Colon (tissue), 2 donors: ENCODE measurements at regions not wholly inside any gene's neighbourhood (a gene's known extent, or its start where the extent isn't known, plus 50 kb on each side); places are given as distances from the start of the nearest gene placed in this dataset.
A peak's percentile ranks its signal among the peaks of the same experiment; 100 is the strongest.
"Not testable (repeated sequence)": the region's sequence is repeated elsewhere in the genome, so short reads cannot be mapped to it uniquely, and the experiment has no call there.

ENCODE experiments used
- FAIRE-seq: peaks from 2 replicates; lab custom pipeline; 2012; peaks lifted over from hg19 to GRCh38; lab: Jason Lieb, UNC
- donor health status: control.
- donor health status: control.

- no peak for FAIRE-seq
These were observed 144.4 kb upstream of the ATXN7L3B start for GRCh38 chr12:74393272-74393671.

GRCh38 chr12:74394647-74395046 lies 143.0 kb upstream of the ATXN7L3B start:
- FAIRE-seq: no peak

DNA sequence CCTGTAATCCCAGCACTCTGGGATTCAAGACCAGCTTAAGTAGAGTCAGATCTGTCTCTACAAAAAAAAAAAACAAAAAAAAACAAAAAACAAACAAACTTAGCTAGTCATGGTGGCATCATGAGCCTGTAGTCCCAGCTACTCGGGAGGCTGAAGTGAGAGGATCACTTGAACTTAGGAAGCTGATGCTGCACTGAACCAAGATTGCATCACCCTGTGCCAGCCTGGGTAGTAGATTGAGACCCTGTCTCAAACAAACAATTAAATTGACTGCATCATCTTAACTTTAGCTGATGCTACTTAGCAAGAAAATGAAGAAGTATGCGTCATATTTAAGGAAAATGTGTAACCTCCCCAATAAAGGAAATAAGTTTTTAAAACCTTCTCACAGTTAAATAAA lies 136.6 kb upstream of the ATXN7L3B start:
- no peak for FAIRE-seq

DNA sequence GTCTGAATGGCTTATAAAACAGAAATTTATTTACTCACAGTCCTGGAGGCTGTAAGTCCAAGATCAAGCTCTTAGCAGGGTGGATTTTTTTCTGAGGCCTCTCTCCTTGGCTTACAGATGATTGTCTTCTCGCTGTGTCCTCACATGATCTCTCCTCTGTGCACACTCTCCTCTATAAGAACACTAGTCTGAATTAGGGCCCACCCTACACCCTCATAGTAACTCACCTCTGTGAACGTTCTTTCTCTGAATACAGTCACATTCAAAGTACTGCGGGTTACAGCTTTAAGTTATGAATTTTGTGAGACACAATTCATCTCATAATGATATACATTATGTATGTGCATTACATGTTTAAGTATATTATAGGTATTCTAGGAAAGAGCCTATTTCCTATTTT lies 135.7 kb upstream of the ATXN7L3B start:
- FAIRE-seq: no peak

DNA sequence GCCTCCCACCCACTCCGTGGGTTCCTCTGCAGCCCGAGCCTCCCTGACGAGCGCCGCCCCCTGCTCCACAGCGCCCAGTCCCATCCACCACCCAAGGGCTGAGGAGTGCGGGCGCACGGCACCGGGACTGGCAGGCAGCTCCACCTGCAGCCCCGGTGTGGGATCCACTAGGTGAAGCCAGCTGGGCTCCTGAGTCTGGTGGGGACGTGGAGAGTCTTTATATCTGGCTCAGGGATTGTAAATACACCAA lies 134.5 kb upstream of the ATXN7L3B start:
- not testable (repeated sequence) for FAIRE-seq

- no peak for FAIRE-seq
These were observed 129.0 kb upstream of the ATXN7L3B start for GRCh38 chr12:74408601-74409166.

DNA sequence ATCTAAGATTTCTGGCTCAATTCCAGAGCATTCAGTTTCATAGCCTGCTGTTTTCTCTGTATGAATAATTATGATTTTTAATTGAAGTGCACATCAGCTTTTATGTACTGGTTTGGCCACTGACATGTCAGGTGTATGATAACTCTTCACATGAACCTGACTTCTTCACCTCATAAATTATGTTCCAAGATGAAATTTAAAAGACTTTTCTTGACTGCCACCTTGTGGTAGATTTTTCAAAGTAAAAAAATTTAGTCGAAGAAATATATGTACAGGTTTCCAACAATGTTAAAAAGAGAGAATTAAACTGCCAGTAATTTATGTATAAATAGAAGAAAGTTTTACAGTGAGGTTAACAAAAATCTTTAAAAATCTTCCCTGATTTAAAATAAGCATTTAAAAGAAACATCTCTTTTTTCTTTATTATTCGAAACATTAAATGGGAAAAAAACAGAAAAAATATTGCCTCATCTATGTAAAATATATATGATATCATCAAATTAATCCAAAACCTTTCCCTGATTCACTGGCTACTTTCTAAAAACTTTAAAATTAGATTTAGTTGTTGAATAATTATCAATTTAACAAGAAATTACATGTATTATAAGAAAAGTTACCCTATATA lies 124.9 kb upstream of the ATXN7L3B start:
- FAIRE-seq: peak; percentile 77

DNA sequence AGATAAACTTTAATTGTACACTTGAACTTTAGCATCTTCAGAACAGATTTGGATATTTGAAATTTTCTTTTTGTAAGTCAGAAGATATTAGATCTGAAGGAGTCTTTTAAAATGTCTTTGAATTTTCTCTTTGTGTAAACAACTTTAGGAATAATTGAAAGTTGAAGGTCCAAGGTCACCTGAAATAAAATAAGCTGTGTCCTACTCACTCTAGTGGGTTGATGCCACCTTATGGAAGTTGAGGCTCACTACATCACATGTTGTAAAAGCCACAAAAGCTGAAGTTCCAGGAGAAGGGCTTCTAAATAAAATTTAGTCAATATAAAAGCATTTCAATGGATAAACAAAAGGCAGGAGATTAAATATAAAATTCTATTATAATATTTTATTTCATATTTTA lies 122.0 kb upstream of the ATXN7L3B start:
- FAIRE-seq: no peak

- no peak for FAIRE-seq
These were observed 119.1 kb upstream of the ATXN7L3B start for GRCh38 chr12:74418573-74418972.

GRCh38 chr12:74424778-74425177 lies 112.9 kb upstream of the ATXN7L3B start:
- FAIRE-seq: no peak

DNA sequence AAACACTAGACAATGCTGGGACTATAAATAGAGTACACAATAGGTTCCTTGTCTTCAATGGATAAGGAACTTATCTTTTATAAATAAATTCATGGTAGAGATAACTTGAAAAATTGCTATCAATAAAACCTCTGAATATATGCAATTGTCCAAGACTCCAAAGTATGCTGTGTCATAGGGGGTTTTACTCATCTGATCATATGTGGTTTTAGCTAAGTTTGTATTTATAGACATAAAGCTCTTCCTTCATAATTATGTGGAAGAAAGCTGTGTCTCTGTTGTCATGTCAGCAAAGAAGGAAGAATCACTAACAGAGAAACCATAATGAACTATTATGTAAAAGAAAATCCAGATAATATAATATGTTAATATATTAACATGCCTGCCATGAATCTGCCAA lies 111.5 kb upstream of the ATXN7L3B start:
- no peak for FAIRE-seq

GRCh38 chr12:74429535-74429934 lies 108.1 kb upstream of the ATXN7L3B start:
- FAIRE-seq: no peak

GRCh38 chr12:74431801-74432200 lies 105.8 kb upstream of the ATXN7L3B start:
- FAIRE-seq: no peak

DNA sequence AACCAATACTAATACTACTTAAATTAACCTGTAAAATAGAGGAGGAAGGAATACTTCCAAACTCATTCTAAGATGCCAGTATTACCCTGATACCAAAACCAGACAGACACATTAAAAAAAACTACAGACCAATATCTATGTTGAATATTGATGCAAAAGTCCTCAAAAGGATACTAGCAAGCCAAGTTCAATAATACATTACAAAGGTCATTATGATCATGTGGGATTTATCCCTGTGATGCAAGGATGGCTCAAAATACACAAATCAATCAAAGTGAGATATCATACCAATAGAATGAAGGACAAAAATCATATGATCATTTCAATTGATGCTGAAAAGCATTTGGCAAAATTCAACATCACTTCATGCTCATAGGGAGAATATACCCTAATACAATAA lies 97.2 kb upstream of the ATXN7L3B start:
- FAIRE-seq: no peak

GRCh38 chr12:74441872-74442271 lies 95.8 kb upstream of the ATXN7L3B start:
- FAIRE-seq: no peak

GRCh38 chr12:74446466-74446865 lies 91.2 kb upstream of the ATXN7L3B start:
- no peak for FAIRE-seq

GRCh38 chr12:74449872-74450271 lies 87.8 kb upstream of the ATXN7L3B start:
- FAIRE-seq: no peak

GRCh38 chr12:74454109-74454508 lies 83.5 kb upstream of the ATXN7L3B start:
- FAIRE-seq: no peak

DNA sequence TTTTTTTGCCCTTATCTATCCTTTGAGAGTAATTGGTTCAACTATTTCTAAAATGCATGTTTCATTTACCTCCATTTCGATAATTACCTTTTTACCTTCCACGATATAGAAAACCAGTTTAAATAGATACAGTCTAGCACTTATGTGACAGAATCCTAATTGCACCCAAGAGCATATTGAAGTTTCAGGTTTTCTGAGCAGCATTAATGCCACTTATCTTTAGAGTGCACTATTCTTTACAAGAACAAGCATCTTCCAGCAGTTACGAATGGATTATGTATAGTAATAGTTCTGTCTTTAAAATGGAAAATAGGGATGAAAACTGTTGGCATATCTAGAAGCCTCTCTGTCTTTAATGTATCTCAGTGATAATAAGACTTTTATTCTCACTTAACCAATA lies 82.2 kb upstream of the ATXN7L3B start:
- FAIRE-seq: no peak

GRCh38 chr12:74456431-74456830 lies 81.2 kb upstream of the ATXN7L3B start:
- FAIRE-seq: no peak

GRCh38 chr12:74468401-74468800 lies 69.2 kb upstream of the ATXN7L3B start:
- no peak for FAIRE-seq

GRCh38 chr12:74476234-74476633 lies 61.4 kb upstream of the ATXN7L3B start:
- no peak for FAIRE-seq

DNA sequence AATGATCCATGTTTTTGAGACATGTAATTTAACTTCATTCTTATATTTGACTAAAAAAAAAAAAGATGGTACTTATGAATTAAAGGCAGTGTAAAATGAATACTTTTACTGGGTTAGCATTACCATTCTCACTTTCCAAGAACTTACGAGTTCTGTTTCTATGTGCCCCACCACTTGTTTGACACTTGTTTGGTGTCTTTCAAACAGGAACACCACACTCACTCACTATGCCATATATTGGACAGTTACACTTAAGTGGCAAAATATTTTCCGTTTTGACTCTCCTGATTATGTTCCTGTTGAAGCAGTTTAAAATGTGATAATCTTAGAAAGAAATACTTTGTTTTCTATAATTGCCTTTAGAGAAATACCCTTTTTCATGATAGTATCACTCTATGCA lies 56.6 kb upstream of the ATXN7L3B start:
- FAIRE-seq: no peak

- FAIRE-seq: no peak
These were observed 55.5 kb upstream of the ATXN7L3B start for GRCh38 chr12:74482115-74482514.

- no peak for FAIRE-seq
These were observed 54.6 kb upstream of the ATXN7L3B start for GRCh38 chr12:74483057-74483456.
